ENCODE measurements at regions not wholly inside any gene's neighbourhood (a gene's known extent, or its start where the extent isn't known, plus 50 kb on each side); places are given as distances from the start of the nearest gene placed in this dataset.
A peak's percentile ranks its signal among the peaks of the same experiment; 100 is the strongest.

GRCh38 chr11:127412722-127413380 lies 412.3 kb upstream of the KIRREL3 start:
- in situ Hi-C loops (cut with MboI; ENCODE audit: low pct_unique_long_range_greater_than_20kb, low sequenced_read_pairs), result no loop called here
- DNase-seq, result no peak

GRCh38 chr11:127412234-127412633 lies 411.7 kb upstream of the KIRREL3 start:
- no peak for DNase-seq
- in situ Hi-C loops (cut with MboI; ENCODE audit: low pct_unique_long_range_greater_than_20kb, low sequenced_read_pairs), result no loop called here

GRCh38 chr11:127411283-127411682 lies 410.7 kb upstream of the KIRREL3 start:
- in situ Hi-C loops (cut with MboI; ENCODE audit: low pct_unique_long_range_greater_than_20kb, low sequenced_read_pairs), result no loop called here

GRCh38 chr11:127395034-127395433 lies 394.5 kb upstream of the KIRREL3 start:
- in situ Hi-C loops (cut with MboI; ENCODE audit: low pct_unique_long_range_greater_than_20kb, low sequenced_read_pairs), result no loop called here
- DNase-seq, result no peak

More at GRCh38 chr11:127411283-127411682, 410.7 kb upstream of the KIRREL3 start:
- DNase-seq, result no peak

- DNase-seq, result no peak
- in situ Hi-C loops (cut with MboI; ENCODE audit: low pct_unique_long_range_greater_than_20kb, low sequenced_read_pairs), result no loop called here
Measured at GRCh38 chr11:127393460-127393997, 393.0 kb upstream of the KIRREL3 start.

GRCh38 chr11:127392575-127392974 lies 392.0 kb upstream of the KIRREL3 start:
- DNase-seq, result no peak
- in situ Hi-C loops (cut with MboI; ENCODE audit: low pct_unique_long_range_greater_than_20kb, low sequenced_read_pairs), result no loop called here

GRCh38 chr11:127390465-127390864 lies 389.9 kb upstream of the KIRREL3 start:
- in situ Hi-C loops (cut with MboI; ENCODE audit: low pct_unique_long_range_greater_than_20kb, low sequenced_read_pairs), result no loop called here
- DNase-seq, result no peak

GRCh38 chr11:127385071-127385470 lies 384.5 kb upstream of the KIRREL3 start:
- DNase-seq, result no peak
- in situ Hi-C loops (cut with MboI; ENCODE audit: low pct_unique_long_range_greater_than_20kb, low sequenced_read_pairs), result no loop called here

GRCh38 chr11:127383026-127383425 lies 382.5 kb upstream of the KIRREL3 start:
- in situ Hi-C loops (cut with MboI; ENCODE audit: low pct_unique_long_range_greater_than_20kb, low sequenced_read_pairs), result no loop called here
- DNase-seq, result no peak

GRCh38 chr11:127381247-127381646 lies 380.7 kb upstream of the KIRREL3 start:
- in situ Hi-C loops (cut with MboI; ENCODE audit: low pct_unique_long_range_greater_than_20kb, low sequenced_read_pairs), result no loop called here
- DNase-seq, result no peak

GRCh38 chr11:127379686-127380085 lies 379.1 kb upstream of the KIRREL3 start:
- in situ Hi-C loops (cut with MboI; ENCODE audit: low pct_unique_long_range_greater_than_20kb, low sequenced_read_pairs), result no loop called here
- DNase-seq, result no peak

GRCh38 chr11:127376301-127376700 lies 375.7 kb upstream of the KIRREL3 start:
- in situ Hi-C loops (cut with MboI; ENCODE audit: low pct_unique_long_range_greater_than_20kb, low sequenced_read_pairs), result no loop called here
- no peak for DNase-seq

- in situ Hi-C loops (cut with MboI; ENCODE audit: low pct_unique_long_range_greater_than_20kb, low sequenced_read_pairs), result no loop called here
- DNase-seq, result no peak
Measured at GRCh38 chr11:127369356-127369755, 368.8 kb upstream of the KIRREL3 start.

GRCh38 chr11:127362754-127363308 lies 362.3 kb upstream of the KIRREL3 start:
- DNase-seq, result no peak
- in situ Hi-C loops (cut with MboI; ENCODE audit: low pct_unique_long_range_greater_than_20kb, low sequenced_read_pairs), result no loop called here

- DNase-seq, result no peak
Measured at GRCh38 chr11:127358160-127358559, 357.6 kb upstream of the KIRREL3 start.

GRCh38 chr11:127350476-127350875 lies 349.9 kb upstream of the KIRREL3 start:
- in situ Hi-C loops (cut with MboI; ENCODE audit: low pct_unique_long_range_greater_than_20kb, low sequenced_read_pairs), result no loop called here
- no peak for DNase-seq

More at GRCh38 chr11:127358160-127358559, 357.6 kb upstream of the KIRREL3 start:
- in situ Hi-C loops (cut with MboI; ENCODE audit: low pct_unique_long_range_greater_than_20kb, low sequenced_read_pairs), result no loop called here

GRCh38 chr11:127345819-127346459 lies 345.4 kb upstream of the KIRREL3 start:
- peak; percentile 38 for DNase-seq
- in situ Hi-C loops (cut with MboI; ENCODE audit: low pct_unique_long_range_greater_than_20kb, low sequenced_read_pairs), result no loop called here

GRCh38 chr11:127340438-127340837 lies 339.9 kb upstream of the KIRREL3 start:
- in situ Hi-C loops (cut with MboI; ENCODE audit: low pct_unique_long_range_greater_than_20kb, low sequenced_read_pairs), result no loop called here
- no peak for DNase-seq

GRCh38 chr11:127339376-127339775 lies 338.8 kb upstream of the KIRREL3 start:
- in situ Hi-C loops (cut with MboI; ENCODE audit: low pct_unique_long_range_greater_than_20kb, low sequenced_read_pairs), result no loop called here

More at GRCh38 chr11:127339376-127339775, 338.8 kb upstream of the KIRREL3 start:
- DNase-seq, result no peak

Data from KBM-7 (cell line).